ENCODE measurements at regions not wholly inside any gene's neighbourhood (a gene's known extent, or its start where the extent isn't known, plus 50 kb on each side); places are given as distances from the start of the nearest gene placed in this dataset.

DNA sequence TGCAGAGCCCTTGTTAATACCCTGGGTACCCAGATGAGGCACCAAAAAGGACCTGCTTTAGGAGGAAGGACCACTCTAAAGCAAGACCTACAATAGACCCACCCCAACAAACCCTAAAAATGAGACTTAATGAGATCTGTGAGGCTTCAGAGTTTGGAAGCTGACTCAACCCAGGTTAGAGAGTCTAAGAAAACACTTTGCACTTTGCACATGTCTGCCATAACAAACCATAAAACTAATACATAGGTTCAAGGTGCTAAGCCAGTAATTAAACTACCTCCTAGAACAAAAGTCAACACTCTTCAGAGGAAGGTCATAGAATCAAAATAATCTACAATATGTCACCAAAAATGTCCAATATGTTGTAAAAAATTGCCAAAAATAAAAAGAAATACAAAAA is 124.7 kb upstream of the C1orf21 start:
- TF ChIP-seq MYC (IDR thresholded peaks at IDR 0.05; ENCODE audit: insufficient read depth, insufficient read length, insufficient replicate concordance, low read length, severe bottlenecking) (no peak), ZNF622 (IDR thresholded peaks at IDR 0.05) (no peak), ZNF384 (IDR thresholded peaks at IDR 0.05; ENCODE audit: borderline replicate concordance, low read depth, low read length) (no peak), NFYA (IDR thresholded peaks at IDR 0.05; ENCODE audit: borderline replicate concordance, low read depth, low read length) (no peak), SREBF1 (IDR thresholded peaks at IDR 0.05; ENCODE audit: low read length) (no peak), WRNIP1 (IDR thresholded peaks at IDR 0.05; ENCODE audit: borderline replicate concordance, low read depth, low read length) (no peak), CREB1 (IDR thresholded peaks at IDR 0.05; ENCODE audit: low read depth) (no peak), MEF2B (IDR thresholded peaks at IDR 0.05; ENCODE audit: partially characterized antibody, poor library complexity, severe bottlenecking) (no peak), RCOR1 (conservative IDR thresholded peaks at IDR 0.05; ENCODE audit: low read depth, low read length) (no peak), SUPT20H (IDR thresholded peaks at IDR 0.05; ENCODE audit: borderline replicate concordance, control insufficient read depth, low read depth, low read length) (no peak), IRF4 (IDR thresholded peaks at IDR 0.05; ENCODE audit: low read depth, low read length) (no peak), TCF7 (IDR thresholded peaks at IDR 0.05; ENCODE audit: borderline replicate concordance) (no peak), SIX5 (IDR thresholded peaks at IDR 0.05; ENCODE audit: low read depth, low read length, severe bottlenecking) (no peak), CBFB (IDR thresholded peaks at IDR 0.05; ENCODE audit: low read depth) (no peak), HDAC6 (IDR thresholded peaks at IDR 0.05; ENCODE audit: unreplicated experiment) (no peak)
- TF ChIP-seq, protein P1, sequence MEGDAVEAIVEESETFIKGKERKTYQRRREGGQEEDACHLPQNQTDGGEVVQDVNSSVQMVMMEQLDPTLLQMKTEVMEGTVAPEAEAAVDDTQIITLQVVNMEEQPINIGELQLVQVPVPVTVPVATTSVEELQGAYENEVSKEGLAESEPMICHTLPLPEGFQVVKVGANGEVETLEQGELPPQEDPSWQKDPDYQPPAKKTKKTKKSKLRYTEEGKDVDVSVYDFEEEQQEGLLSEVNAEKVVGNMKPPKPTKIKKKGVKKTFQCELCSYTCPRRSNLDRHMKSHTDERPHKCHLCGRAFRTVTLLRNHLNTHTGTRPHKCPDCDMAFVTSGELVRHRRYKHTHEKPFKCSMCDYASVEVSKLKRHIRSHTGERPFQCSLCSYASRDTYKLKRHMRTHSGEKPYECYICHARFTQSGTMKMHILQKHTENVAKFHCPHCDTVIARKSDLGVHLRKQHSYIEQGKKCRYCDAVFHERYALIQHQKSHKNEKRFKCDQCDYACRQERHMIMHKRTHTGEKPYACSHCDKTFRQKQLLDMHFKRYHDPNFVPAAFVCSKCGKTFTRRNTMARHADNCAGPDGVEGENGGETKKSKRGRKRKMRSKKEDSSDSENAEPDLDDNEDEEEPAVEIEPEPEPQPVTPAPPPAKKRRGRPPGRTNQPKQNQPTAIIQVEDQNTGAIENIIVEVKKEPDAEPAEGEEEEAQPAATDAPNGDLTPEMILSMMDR (IDR thresholded peaks at IDR 0.05 in 2 of 3, conservative IDR thresholded peaks at IDR 0.05 in 1 of 3; ENCODE audit: control insufficient read depth in 2 of 3, extremely low read depth in 1 of 3, insufficient read depth in 1 of 3, low read depth in 3 of 3, low read length in 3 of 3) = no peak
- TF ChIP-seq, protein P2, sequence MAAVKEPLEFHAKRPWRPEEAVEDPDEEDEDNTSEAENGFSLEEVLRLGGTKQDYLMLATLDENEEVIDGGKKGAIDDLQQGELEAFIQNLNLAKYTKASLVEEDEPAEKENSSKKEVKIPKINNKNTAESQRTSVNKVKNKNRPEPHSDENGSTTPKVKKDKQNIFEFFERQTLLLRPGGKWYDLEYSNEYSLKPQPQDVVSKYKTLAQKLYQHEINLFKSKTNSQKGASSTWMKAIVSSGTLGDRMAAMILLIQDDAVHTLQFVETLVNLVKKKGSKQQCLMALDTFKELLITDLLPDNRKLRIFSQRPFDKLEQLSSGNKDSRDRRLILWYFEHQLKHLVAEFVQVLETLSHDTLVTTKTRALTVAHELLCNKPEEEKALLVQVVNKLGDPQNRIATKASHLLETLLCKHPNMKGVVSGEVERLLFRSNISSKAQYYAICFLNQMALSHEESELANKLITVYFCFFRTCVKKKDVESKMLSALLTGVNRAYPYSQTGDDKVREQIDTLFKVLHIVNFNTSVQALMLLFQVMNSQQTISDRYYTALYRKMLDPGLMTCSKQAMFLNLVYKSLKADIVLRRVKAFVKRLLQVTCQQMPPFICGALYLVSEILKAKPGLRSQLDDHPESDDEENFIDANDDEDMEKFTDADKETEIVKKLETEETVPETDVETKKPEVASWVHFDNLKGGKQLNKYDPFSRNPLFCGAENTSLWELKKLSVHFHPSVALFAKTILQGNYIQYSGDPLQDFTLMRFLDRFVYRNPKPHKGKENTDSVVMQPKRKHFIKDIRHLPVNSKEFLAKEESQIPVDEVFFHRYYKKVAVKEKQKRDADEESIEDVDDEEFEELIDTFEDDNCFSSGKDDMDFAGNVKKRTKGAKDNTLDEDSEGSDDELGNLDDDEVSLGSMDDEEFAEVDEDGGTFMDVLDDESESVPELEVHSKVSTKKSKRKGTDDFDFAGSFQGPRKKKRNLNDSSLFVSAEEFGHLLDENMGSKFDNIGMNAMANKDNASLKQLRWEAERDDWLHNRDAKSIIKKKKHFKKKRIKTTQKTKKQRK (IDR thresholded peaks at IDR 0.05; ENCODE audit: low read depth, low read length) = no peak
- TF ChIP-seq, protein P3, sequence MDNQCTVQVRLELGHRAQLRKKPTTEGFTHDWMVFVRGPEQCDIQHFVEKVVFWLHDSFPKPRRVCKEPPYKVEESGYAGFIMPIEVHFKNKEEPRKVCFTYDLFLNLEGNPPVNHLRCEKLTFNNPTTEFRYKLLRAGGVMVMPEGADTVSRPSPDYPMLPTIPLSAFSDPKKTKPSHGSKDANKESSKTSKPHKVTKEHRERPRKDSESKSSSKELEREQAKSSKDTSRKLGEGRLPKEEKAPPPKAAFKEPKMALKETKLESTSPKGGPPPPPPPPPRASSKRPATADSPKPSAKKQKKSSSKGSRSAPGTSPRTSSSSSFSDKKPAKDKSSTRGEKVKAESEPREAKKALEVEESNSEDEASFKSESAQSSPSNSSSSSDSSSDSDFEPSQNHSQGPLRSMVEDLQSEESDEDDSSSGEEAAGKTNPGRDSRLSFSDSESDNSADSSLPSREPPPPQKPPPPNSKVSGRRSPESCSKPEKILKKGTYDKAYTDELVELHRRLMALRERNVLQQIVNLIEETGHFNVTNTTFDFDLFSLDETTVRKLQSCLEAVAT (IDR thresholded peaks at IDR 0.05) = no peak
- ChIA-PET POLR2A (no interaction called here), RAD21 (ENCODE audit: unreplicated experiment) (no interaction called here), CTCF (no interaction called here), SMC1A (ENCODE audit: uncharacterized antibody, unreplicated experiment) (no interaction called here)
- ATAC-seq (no peak), FAIRE-seq (no peak), DNase-seq (ENCODE audit: low read depth, low spot score) (no peak)
- Histone ChIP-seq H3K36me3 (ENCODE audit: control insufficient read depth in 2 of 2, insufficient read depth in 2 of 2, low read length in 1 of 2) (no peaks in the 10 kb centered on the region), H3K9me3 (replicated peaks; ENCODE audit: control insufficient read depth, insufficient read depth, low read length) (no peaks in the 10 kb centered on the region), H3K79me2 (ENCODE audit: control insufficient read depth, insufficient read depth, low read length) (no peaks in the 10 kb centered on the region), H4K20me1 (ENCODE audit: control insufficient read depth, insufficient read depth) (no peaks in the 10 kb centered on the region), H3K27ac (ENCODE audit: control insufficient read depth, insufficient read depth) (no peak overlapping the region), H3K4me1 (ENCODE audit: control insufficient read depth, insufficient read depth, low read length) (no peaks in the 10 kb centered on the region), H3K4me3 (no peak overlapping the region), H3K4me2 (ENCODE audit: control insufficient read depth, insufficient read depth) (no peak overlapping the region), H2AFZ (ENCODE audit: control insufficient read depth, low read depth, low read length) (no peak overlapping the region), H3K9ac (ENCODE audit: control insufficient read depth, insufficient read depth, low read length) (no peak overlapping the region), H3K27me3 (replicated peaks in 1 of 2; ENCODE audit: control insufficient read depth in 2 of 2, insufficient read depth in 2 of 2, low read length in 1 of 2) (no peaks in the 10 kb centered on the region)
- intact Hi-C loops (cut with micrococcal nuclease; ENCODE audit: unreplicated experiment) = no loop called here
- no TSS peak for BruUV-seq (replicated peaks)
- in situ Hi-C loops (cut with MboI) = no loop called here

Data from GM12878 (cell line).